ENCODE measurements at regions not wholly inside any gene's neighbourhood (a gene's known extent, or its start where the extent isn't known, plus 50 kb on each side); places are given as distances from the start of the nearest gene placed in this dataset.

- DNase-seq (ENCODE audit: low spot score): no peak
Measured at GRCh38 chr1:42096554-42096953, 56.7 kb upstream of the GUCA2B start.

GRCh38 chr1:42089246-42089645 is 64.0 kb upstream of the GUCA2B start:
- DNase-seq (ENCODE audit: low spot score): no peak

- DNase-seq (ENCODE audit: low spot score): no peak
Measured at GRCh38 chr1:42086146-42086545, 67.1 kb upstream of the GUCA2B start.

GRCh38 chr1:42085596-42085995 is 67.6 kb upstream of the GUCA2B start:
- DNase-seq (ENCODE audit: low spot score): no peak

- no peak for DNase-seq (ENCODE audit: low spot score)
Measured at GRCh38 chr1:42081475-42081874, 71.7 kb upstream of the GUCA2B start.

- DNase-seq (ENCODE audit: low spot score): no peak
Measured at GRCh38 chr1:42075179-42075578, 78.0 kb upstream of the GUCA2B start.

GRCh38 chr1:42070996-42071395 is 82.2 kb upstream of the GUCA2B start:
- DNase-seq (ENCODE audit: low spot score): no peak

- no peak for DNase-seq (ENCODE audit: low spot score)
Measured at GRCh38 chr1:42057800-42058199, 95.4 kb upstream of the GUCA2B start.

- no peak for DNase-seq (ENCODE audit: low spot score)
Measured at GRCh38 chr1:42056460-42056859, 96.8 kb upstream of the GUCA2B start.

GRCh38 chr1:42055061-42055460 is 98.1 kb upstream of the GUCA2B start:
- no peak for DNase-seq (ENCODE audit: low spot score)

GRCh38 chr1:42052072-42052699 is 101.0 kb upstream of the GUCA2B start:
- no peak for DNase-seq (ENCODE audit: low spot score)

- no peak for DNase-seq (ENCODE audit: low spot score)
Measured at GRCh38 chr1:42047508-42047880, 105.7 kb upstream of the GUCA2B start.

GRCh38 chr1:42046761-42047507 is 106.3 kb upstream of the GUCA2B start:
- no peak for DNase-seq (ENCODE audit: low spot score)

GRCh38 chr1:42044346-42044745 is 108.9 kb upstream of the GUCA2B start:
- DNase-seq (ENCODE audit: low spot score): no peak

GRCh38 chr1:42043811-42044210 is 109.4 kb upstream of the GUCA2B start:
- no peak for DNase-seq (ENCODE audit: low spot score)

- no peak for DNase-seq (ENCODE audit: low spot score)
Measured at GRCh38 chr1:42043182-42043581, 110.0 kb upstream of the GUCA2B start.

- no peak for DNase-seq (ENCODE audit: low spot score)
Measured at GRCh38 chr1:42041031-42041430, 112.2 kb upstream of the GUCA2B start.

- no peak for DNase-seq (ENCODE audit: low spot score)
Measured at GRCh38 chr1:42040159-42040558, 113.1 kb upstream of the GUCA2B start.

- DNase-seq (ENCODE audit: low spot score): no peak
Measured at GRCh38 chr1:42038261-42038660, 114.9 kb upstream of the GUCA2B start.

- no peak for DNase-seq (ENCODE audit: low spot score)
Measured at GRCh38 chr1:42037586-42037985, 115.6 kb upstream of the GUCA2B start.

- DNase-seq (ENCODE audit: low spot score): no peak
Measured at GRCh38 chr1:42037161-42037560, 116.0 kb upstream of the GUCA2B start.

- peak; percentile 87 for DNase-seq (ENCODE audit: low spot score)
Measured at GRCh38 chr1:42035830-42036604, 117.2 kb upstream of the GUCA2B start.
